GM13977 (cell line): ENCODE measurements at regions not wholly inside any gene's neighbourhood (a gene's known extent, or its start where the extent isn't known, plus 50 kb on each side); places are given as distances from the start of the nearest gene placed in this dataset.

ENCODE experiments used
- DNase-seq: peaks from one replicate; pipeline ENCODE4 v3.0.0; 2012; ENCODE audit warnings: low spot score
- CTCF ChIP-seq: IDR thresholded peaks from 2 replicates; pipeline ENCODE4 v1.5.1; 2012; ENCODE audit warnings: mild to moderate bottlenecking, control low read depth; ENCODE audit not compliant: insufficient read depth; ENCODE audit errors: extremely low read depth, missing control alignments
- in situ Hi-C: fragments of 300-500 bp; cut with MboI; formaldehyde crosslinking; loops from one replicate; pipeline ENCODE4 v1.12.0; 2022; ENCODE audit warnings: low sequenced_read_pairs, low pct_unique_long_range_greater_than_20kb, mixed read lengths, inconsistent platforms; ENCODE audit not compliant: unreplicated experiment

GRCh38 chr9:88313364-88314220, 74.7 kb upstream of the SPIN1 start:
- no peak for TF ChIP-seq CTCF
- in situ Hi-C loops, result no loop called here
- no peak for DNase-seq

DNA sequence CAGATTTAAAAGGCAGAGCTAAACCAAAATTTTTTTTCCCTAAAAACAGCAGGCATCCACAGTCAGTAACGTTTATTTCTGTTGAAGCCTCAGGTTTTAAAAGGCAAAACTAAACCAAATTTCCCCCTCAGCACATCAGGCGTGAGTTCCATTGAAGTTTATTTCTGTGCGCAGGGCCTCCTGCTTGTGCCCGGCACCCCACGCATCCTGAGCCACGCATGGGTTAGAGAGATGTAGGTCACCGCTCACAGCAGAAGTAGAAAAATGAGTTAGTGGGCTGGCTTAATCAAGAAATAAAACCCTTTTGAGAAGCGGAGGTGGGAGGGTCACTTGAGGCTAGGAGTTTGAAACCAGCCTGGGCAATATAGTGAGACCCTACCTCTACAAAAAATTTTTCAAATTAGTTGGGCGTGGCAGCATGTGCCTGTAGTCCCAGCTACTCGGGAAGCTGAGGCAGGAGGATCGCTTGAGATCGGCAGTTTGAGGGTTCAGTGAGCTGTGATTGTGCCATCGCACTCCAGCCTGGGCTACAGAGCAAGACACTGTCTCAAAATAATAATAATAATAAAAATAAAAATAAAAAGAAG, 75.6 kb upstream of the SPIN1 start:
- in situ Hi-C loops, result no loop called here
- no peak for TF ChIP-seq CTCF

DNA sequence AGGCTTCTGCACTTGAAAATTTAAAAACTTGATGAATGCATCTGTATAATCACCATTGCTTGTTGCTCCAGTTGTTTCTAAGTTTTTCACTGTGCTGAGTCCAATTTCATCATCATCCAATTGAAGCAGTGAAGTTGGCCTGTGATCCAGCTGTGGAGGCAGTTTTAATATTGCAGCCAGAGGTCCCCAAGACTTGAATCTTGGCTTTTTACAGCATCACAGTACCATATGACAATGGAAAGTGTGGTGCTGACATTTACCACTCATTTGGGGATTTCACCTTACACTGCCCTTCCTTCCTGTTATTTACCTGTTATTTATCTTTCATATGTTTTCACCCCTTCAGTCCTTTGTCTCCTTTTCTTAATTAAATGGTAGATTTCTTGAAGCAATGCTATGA, 76.2 kb upstream of the SPIN1 start:
- TF ChIP-seq CTCF, result no peak
- in situ Hi-C loops, result no loop called here

More for the DNA sequence above, 75.6 kb upstream of the SPIN1 start:
- DNase-seq, result no peak

DNA sequence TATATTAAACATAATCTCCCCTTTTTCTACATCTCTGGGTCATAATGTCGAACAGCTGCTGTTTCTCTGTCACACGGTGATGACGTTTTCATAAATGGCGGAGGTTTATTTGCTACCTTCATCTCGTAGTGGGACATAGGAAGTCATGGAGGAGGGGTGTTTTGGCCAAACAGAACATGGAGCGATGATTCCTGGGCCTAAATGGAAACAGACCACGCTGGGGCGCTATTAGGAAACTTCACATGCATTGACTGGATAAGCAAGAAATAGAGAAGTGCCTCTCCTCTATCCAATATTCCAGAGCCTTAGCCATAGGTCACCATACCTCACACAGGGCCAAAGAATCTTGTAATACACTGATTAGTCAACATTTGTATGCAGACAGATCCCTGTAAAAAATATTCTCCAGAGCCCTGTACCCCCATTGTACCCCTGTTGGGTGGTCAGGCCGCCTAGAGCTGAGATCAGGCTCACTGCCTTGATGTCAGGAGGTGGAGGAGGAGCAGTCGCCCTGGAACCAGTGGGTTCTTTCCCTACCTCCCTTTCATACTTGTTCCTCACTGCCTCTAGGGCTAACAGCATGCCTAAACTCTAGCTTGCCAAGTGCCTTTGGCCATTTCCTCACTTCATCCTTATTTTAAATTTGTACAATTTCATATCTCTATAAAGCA, 77.8 kb upstream of the SPIN1 start:
- DNase-seq, result no peak
- in situ Hi-C loops, result no loop called here
- no peak for TF ChIP-seq CTCF

More for the DNA sequence above, 76.2 kb upstream of the SPIN1 start:
- DNase-seq, result no peak

GRCh38 chr9:88308831-88309560, 79.2 kb upstream of the SPIN1 start:
- in situ Hi-C loops, result no loop called here
- no peak for TF ChIP-seq CTCF

GRCh38 chr9:88307136-88307535, 81.1 kb upstream of the SPIN1 start:
- no peak for DNase-seq
- TF ChIP-seq CTCF, result no peak
- in situ Hi-C loops, result no loop called here

More at GRCh38 chr9:88308831-88309560, 79.2 kb upstream of the SPIN1 start:
- no peak for DNase-seq
